ENCODE measurements at regions not wholly inside any gene's neighbourhood (a gene's known extent, or its start where the extent isn't known, plus 50 kb on each side); places are given as distances from the start of the nearest gene placed in this dataset.

- TF ChIP-seq CTCF (IDR thresholded peaks at IDR 0.05; ENCODE audit: poor library complexity) (no peak), EZH2phosphoT487 (IDR thresholded peaks at IDR 0.05; ENCODE audit: low read depth, severe bottlenecking, unreplicated experiment) (no peak), EZH2 (IDR thresholded peaks at IDR 0.05; ENCODE audit: borderline replicate concordance) (no peak)
Observed at GRCh38 chr6:90790696-90791095, 203.8 kb upstream of the MAP3K7 start.

All from hepatocyte (in vitro differentiated cells).